ENCODE measurements at regions not wholly inside any gene's neighbourhood (a gene's known extent, or its start where the extent isn't known, plus 50 kb on each side); places are given as distances from the start of the nearest gene placed in this dataset.

DNA sequence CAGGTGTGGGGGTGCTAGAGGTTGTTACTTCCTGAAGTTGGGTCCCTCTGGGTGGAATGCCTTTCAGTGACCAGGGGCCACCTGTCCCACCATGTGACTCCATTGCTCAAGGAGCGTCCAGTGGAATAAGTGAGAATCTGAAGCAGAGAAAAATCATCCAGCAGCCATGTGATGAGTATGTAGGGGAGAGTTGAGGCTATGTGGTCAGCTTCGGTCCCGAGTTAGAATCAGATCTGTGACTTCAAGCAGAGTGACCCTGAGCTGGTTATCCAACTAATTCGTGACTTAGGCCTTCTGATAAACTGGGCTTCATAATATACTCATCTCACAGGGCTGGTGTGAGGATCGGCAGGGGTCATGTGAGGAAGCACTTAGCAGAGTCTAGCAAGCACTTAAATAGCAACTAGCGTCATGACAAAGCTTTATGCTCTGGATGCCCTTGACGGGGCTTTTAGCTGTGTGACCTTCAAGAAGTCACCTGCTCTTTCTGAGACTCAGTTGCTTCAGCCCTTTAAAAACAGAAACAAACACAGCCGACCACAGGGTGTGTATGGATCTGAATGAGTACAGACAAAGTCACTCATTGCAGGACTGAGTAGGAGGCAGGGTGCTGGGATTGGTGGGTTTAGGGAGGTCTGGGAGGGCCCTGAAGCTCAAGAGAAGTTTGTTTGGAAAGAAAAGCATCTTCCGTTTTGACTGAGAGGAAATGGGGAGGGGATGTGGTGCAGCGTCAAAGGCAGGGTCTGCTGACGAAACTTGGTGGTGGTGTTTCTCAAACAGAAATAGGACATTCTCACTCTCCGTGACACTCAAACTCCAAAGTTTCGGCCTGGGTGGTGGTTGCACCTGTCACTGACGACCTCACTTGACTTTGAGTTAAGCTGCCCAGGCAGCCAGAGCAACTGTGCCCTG lies 264.0 kb upstream of the CXCR4 start:
- ATAC-seq (no peak), DNase-seq (ENCODE audit: missing footprints) (no peak)
- intact Hi-C loops (cut with DNase I): no loop called here

DNA sequence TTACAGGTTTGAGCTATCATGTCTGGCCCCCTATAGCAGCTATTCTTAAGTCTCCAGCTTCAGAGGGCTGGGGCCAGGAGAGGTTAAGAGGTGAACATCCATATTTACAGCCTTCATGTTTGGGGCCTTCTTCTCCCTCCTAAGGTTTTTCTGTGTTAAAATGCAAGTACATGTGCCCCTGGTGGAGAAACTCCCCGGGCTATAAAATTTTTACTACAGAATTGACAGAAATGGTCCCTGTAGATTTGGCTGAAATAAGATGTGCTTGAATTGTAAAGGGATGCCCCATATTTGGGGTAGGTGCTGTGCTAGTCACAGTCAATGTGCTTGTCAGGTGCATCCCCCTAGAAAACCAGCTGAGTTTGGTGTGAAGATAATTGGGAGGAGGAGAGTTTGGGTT lies 263.3 kb upstream of the CXCR4 start:
- intact Hi-C loops (cut with DNase I): no loop called here
- DNase-seq (ENCODE audit: missing footprints) (no peak), ATAC-seq (no peak)

DNA sequence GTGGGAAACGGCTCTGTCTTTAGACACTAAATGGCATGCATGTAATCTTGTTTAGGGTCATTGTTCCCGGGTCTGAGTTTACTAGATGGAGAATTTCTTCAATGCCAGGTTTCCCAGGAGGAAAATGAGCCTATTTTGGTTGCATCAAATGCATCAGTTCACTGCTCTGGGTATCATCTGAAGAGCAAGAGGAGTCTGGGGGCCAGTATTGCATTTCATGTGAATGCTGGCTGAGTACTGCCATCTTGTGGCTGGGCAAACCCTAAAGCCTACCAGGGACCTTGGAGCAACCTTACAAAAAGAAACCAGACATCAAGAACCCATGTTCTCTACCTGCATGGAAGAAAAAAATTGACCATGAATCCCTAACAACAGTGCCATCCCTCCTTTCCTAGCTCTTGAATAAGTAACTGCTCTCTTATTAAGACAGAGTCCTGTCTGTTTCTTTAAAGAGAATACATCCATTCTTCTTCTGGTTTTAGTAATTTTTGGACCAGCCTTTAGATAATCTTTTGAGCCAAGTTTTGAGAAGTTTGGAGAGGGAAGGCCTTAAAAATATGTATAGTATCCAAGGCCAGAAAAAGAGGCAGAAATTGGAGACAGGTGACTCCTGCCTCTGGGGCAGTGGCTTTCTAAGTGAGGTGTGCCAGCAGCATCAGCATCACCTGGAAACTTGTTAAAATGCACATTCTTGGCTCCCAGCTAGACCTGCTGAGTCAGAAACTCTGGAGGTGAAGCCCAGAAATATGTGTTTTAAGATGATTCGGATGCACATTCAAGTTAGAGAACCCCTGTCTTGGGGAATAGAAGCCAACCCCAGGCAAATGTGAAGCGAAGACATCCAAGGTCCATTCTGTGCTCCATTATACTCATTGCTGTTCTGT lies 261.0 kb upstream of the CXCR4 start:
- intact Hi-C loops (cut with DNase I): loop anchor here (1.0 to 5.0 kb wide), 3 partner anchors 252 to 466 kb away; no protein-coding TSS in a partner anchor
- DNase-seq (ENCODE audit: missing footprints) (no peak), ATAC-seq (peak; percentile 64)

DNA sequence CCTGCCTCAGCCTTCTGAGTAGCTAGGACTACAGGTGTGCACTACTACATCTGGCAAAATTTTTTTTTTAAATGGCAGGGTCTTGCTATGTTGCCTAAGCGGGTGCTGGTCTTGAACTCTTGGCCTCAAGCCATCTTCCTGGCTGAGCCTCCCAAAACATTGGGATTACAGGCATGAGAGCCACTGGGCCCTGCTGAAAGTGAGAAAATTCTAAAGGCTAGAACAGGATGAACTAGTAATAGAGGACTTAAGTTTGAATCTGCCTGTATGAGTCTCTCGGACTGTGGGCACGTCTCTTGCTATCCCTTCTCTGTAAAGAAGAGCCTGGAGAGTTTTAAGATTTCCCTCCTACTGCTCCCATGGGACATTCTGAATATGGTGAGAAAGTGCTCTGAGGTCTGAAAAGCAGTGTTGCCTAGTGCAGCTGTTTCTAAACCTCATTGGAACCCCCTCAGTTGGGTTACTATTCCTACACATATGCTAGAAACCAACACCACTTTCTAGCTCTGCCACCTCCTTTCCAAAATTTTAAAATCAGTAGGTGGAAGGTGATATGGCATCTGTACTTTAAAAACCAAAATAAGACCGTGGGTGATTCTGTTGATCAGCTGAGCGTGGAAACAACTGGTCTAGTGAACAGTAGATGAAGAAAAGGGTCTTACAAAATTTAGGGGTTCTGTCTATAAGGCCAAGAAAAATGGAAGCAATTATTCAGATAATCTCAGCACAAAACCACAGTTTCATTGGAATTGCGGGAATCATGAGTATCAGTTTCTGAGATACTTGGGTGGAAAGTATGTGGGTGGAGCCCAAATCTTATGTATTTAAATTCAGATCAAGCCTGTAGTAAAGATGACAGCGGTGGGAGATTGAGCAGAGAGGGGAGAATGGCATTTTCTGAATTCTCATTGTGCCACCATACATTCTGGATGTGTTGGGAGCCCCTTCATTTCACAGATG lies 259.8 kb upstream of the CXCR4 start:
- DNase-seq (ENCODE audit: missing footprints): no peak

DNA sequence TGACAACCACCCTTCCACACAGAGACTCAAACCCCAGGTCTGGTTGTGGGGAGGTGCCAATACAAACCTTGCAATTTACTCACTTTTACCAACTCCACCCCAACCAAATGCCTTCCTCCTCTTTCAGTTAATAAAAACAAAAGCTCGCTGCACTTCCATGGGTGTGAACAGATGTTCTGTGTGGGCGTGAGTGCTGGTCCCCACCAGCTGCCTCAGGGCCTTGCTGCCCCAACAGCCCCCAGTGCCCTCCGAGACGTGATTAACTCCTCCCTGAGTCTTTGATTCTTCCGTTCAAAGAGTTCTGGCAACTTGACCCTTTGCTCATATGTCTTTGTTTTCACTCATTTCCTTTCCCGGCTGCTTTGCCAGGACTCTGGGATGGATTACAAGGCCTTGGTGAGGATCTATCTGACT lies 258.9 kb upstream of the CXCR4 start:
- DNase-seq (ENCODE audit: missing footprints): no peak
- no peak for ATAC-seq
- intact Hi-C loops (cut with DNase I): loop anchor here (5.0 kb wide), 1 partner anchor 250 kb away; no protein-coding TSS in a partner anchor

More for the DNA sequence above, 259.8 kb upstream of the CXCR4 start:
- intact Hi-C loops (cut with DNase I): loop anchor here (2.0 to 5.0 kb wide), 2 partner anchors 250 to 465 kb away; no protein-coding TSS in a partner anchor
- ATAC-seq: no peak

DNA sequence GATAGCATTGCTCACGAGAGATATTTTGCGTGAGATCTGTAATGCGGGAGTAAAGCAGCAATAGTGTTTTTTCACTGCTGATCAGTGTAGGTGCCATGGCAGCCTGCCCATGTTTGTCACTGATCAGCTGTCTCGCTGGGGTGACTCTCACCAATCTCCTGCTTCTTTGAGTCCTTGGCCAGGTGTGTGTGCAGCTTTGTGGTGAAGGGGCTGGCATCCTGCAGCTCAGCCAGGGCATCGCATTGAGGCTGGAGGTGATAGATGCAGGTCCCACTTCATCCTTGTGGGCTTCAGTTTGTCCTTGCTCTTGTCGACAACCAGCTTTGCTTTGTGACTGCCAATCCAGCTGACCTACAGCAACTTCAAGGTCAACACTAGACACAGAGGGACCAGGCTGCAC lies 258.3 kb upstream of the CXCR4 start:
- ATAC-seq (no peak), DNase-seq (ENCODE audit: missing footprints) (no peak)
- intact Hi-C loops (cut with DNase I): loop anchor here (5.0 kb wide), 1 partner anchor 249 kb away; no protein-coding TSS in a partner anchor

DNA sequence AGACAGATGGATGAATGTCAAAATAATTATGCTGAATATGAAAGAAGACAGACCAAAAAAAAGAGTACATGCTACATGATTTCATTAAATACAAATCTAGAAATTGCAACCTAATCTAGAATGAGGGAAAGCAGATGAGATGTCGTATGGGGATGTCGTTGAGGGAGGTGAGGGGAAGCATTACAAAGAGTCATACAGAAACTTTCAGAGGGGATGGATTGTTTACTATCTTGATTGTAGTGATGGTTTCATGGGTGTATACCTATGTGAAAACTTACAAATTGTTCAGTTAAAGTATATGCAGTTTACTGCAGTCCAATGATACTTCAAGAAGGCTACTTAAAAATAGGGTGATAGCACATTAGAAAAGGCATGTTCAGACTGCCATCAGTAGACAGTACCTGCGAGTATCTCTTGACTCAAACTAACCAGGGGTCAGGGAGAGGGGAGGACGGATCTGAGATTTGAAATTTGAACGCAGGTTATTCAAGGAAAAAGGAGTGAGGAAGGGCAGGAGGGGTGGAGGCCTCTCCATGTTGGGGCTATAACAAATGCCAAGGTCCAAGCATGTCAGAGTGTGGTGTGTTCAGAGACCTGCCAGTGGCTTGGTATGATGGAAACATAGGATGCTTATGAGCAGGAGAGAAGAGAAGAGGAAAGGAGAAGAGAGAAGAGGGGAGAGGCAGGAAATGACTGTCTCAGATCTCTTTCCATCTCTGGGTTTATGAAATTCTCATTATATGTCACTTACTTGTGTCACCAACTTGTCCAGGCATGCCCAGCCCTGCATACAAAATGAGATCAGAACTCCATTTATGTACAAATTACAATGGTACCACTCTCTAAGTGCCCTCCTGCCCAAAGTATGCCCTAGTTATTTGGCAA lies 257.3 kb upstream of the CXCR4 start:
- DNase-seq (ENCODE audit: missing footprints) (no peak), ATAC-seq (no peak)
- intact Hi-C loops (cut with DNase I): loop anchor here (5.0 kb wide), 1 partner anchor 248 kb away; no protein-coding TSS in a partner anchor

DNA sequence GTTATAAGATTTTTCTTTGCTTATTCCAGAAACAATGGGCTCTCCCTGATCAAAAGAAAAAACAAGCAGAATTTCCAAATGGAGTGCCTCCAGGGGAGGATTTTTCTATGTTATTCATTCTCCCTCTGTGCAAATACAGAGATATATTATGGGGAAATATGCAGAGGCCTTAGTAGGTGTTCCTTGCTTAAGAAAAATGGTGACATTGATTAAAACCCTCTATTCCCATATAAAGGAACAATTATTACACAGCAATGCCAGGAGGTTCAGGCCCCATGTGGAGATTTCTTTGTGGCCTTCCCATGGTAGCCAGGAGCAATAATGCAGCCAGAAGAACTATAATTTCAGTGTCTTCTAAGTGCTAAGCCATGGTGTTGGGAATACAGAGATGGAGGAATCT lies 255.9 kb upstream of the CXCR4 start:
- DNase-seq (ENCODE audit: missing footprints) (no peak), ATAC-seq (no peak)
- intact Hi-C loops (cut with DNase I): no loop called here

DNA sequence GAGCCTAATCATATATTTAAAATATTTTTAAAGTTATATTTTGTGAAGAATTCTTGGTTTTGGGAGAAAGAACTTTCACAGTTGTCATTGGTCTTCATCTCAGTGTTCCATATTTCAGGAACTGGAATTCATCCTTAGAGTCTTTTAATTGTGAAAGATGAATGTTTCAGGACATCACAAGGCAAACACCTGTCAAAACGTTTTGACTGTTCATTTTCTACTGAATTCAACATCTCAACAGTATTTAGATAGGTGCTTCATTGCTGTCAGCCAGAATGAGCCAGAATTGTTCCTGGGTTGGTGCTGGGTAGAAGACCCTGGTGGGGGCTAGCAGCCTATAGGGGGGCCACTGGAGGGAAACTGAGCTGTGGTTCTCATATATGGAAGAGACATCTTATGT lies 255.1 kb upstream of the CXCR4 start:
- DNase-seq (ENCODE audit: missing footprints): no peak
- intact Hi-C loops (cut with DNase I): no loop called here
- ATAC-seq: no peak

DNA sequence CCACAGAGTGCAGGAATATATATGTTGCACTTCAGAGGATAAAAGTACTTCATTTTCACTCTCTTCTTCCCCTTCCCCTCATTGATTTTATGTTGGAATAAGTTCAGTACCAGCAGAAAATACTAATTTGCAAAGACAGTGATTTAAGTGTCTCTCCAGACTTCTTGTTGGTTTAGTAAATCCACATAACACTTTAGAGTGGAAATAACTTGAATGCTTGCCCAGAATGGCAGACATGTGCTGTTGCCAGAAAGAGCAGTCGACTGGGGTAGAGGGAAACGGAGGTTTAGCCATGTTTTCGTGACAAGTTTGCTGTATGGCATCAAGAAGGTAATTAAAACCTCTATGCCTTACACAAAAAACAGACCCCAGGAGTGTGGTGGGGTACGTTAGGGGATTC lies 246.0 kb upstream of the CXCR4 start:
- ATAC-seq (no peak), DNase-seq (ENCODE audit: missing footprints) (no peak)
- intact Hi-C loops (cut with DNase I): no loop called here

DNA sequence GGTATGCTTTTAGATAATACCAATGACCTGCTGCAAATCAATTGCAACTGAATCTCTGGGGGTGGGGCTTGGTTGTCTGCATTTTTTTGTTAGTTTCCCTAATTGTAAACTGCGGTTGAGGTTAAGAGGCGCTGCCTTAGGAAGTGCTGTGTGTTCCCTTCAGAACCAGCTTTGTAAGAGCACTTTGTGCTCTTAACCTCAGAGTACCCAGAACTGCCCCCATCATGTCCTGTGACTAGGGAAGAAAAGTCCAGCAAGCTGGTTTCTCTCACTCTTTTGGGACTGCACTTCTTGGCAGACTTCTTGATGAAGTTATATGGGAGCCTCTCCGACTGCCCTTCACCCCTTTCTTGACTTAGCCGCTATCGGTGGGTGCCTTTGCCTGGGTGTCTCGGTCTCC lies 245.5 kb upstream of the CXCR4 start:
- intact Hi-C loops (cut with DNase I): no loop called here
- no peak for ATAC-seq
- DNase-seq (ENCODE audit: missing footprints): no peak

DNA sequence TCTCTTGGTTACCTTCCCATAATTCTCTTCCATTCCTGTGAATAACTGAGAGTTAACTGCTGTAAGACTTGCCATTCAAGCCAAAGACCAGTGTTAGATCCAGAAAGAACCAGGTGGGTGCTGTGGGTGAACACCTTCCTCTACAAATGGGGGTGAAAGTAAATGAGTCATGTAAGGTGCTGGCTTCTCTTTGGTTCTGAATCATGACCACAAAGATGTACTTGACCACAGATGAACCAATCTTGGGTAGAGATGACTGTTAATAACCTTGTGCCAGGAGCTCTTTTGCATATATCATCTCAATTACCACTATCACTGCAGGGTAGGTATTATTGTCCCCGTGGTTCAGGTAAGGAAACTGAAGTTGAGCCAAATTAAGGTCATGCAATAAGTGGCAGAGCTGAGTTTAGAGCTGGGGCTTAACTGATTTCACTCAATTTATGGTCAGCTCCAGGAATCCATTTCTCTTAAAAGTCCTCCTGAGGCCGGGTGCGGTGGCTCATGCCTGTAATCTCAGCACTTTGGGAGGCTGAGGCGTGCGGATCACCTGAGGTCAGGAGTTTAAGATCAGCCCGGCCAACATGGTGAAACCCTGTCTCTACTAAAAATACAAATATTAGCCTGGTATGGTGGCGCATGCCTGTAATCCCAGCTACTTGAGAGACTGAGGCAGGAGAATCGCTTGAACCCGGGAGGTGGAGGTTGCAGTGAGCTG lies 244.9 kb upstream of the CXCR4 start:
- intact Hi-C loops (cut with DNase I): no loop called here
- ATAC-seq (no peak), DNase-seq (ENCODE audit: missing footprints) (no peak)

DNA sequence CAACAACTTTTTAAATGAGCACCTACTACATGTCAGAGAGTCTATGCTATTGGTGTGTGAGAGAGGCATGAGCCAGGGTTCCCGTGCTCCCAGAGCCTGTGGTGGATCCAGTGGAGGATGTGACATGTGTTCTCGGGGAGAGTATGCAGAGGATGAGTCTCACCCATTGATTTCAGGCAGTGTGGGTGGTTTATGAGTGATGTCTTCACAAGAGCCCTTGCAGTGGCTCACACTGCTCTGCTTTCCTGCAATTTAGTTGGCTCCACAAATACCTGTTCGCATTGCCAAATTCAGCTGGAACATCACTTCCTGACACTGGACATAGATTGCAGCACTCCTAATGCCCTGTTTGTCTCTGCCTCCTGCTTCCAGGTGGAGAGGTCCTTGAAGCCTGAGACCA lies 243.6 kb upstream of the CXCR4 start:
- no peak for ATAC-seq
- intact Hi-C loops (cut with DNase I): no loop called here

DNA sequence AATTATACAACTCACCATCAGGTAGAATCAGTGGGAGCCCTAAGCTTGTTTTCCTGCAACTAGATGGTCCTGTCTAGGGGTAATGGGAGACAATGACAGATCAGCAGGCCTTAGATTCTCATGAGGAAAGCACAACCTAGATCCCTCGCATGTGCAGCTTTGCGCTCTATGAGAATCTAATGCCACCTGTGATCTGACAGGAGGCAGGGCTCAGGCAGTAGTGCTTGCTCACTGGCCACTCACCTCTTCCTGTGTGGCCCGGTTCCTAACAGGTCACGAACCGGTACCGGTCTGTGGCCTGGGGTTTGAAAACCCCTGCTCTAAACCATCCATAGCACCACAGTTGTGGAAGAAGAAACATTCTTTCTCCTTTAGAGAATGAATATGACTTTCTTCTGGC lies 242.8 kb upstream of the CXCR4 start:
- no peak for DNase-seq (ENCODE audit: missing footprints)
- intact Hi-C loops (cut with DNase I): no loop called here
- ATAC-seq: no peak

More for the DNA sequence above, 243.6 kb upstream of the CXCR4 start:
- no peak for DNase-seq (ENCODE audit: missing footprints)

DNA sequence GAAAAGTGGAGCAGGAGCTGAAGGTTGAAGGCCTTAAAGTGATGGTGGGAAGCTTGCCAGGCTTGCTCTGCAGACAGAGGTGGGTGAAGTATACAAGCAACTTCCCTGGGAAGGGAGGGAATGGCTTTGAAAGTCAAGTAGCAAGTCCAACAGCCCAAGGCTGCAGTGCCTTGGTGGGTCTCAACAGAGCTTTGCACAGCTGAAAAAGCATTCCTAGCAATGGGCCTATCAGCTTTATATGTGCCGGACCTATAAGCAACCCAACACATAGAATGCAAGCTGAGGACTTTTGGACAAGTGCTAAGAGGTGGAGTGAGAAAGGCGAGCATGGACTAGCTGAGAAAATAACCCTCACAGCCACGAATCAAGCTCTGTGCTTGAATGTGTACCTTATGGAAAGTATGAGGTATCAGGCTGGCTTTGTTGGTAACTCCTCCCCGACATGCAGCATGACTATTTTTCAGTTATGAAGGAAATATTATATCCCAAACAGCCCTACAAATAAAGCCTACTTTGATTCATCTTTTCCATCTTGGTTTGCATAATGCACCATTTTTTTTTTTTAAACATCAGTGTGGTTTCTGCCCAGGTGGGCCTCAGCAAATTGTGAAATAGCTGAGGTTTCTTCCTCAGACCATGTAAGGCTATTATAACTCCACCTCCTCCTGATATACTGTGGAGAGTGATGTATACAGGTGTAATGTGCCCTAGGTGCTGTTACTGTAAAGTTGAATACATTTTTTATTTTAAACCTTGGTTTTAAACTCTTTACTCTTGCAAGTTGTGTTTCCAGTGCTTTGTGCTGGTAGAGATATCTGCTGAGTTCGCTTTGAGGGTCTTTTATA lies 241.4 kb upstream of the CXCR4 start:
- ATAC-seq (no peak), DNase-seq (ENCODE audit: missing footprints) (no peak)
- intact Hi-C loops (cut with DNase I): no loop called here

DNA sequence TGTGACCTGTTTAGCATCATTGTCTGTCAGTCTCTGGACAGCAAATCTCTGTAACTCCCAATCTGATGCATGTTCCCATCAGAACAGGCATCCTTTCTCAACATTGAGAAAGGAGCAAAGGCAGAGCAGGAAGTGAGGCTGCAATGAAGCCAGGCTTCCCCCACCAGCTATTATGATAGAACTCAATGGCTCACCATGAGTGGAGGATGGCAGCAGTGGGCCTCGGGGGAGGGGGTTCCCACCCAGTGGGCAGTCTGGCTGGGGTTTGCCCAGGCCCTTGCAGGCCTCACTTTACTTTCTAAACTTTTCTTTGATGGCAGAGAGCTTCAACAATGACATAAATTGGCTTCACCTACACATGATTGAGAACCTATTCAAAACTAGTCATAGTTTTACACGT lies 240.6 kb upstream of the CXCR4 start:
- no peak for ATAC-seq
- intact Hi-C loops (cut with DNase I): no loop called here

More for the DNA sequence above, 240.6 kb upstream of the CXCR4 start:
- no peak for DNase-seq (ENCODE audit: missing footprints)

All from Right ventricle myocardium inferior (tissue), 1 donor.